ENCODE measurements at regions not wholly inside any gene's neighbourhood (a gene's known extent, or its start where the extent isn't known, plus 50 kb on each side); places are given as distances from the start of the nearest gene placed in this dataset.

GRCh38 chr14:47739541-47739940 is 64.1 kb upstream of the MDGA2 start:
- H3K4me3 ChIP-seq (ENCODE audit: control insufficient read depth, low read depth, low read length) = no peak overlapping the region
- no peak for TF ChIP-seq CTCF (conservative IDR thresholded peaks at IDR 0.05; ENCODE audit: control insufficient read depth, insufficient read depth, low read depth, low read length)
- no peak for DNase-seq (ENCODE audit: low read depth)

- no peak for TF ChIP-seq CTCF (conservative IDR thresholded peaks at IDR 0.05; ENCODE audit: control insufficient read depth, insufficient read depth, low read depth, low read length)
- DNase-seq (ENCODE audit: low read depth) = no peak
- H3K4me3 ChIP-seq (ENCODE audit: control insufficient read depth, low read depth, low read length) = no peak overlapping the region
Observed at GRCh38 chr14:47730296-47730695, 54.9 kb upstream of the MDGA2 start.
